ENCODE measurements at regions not wholly inside any gene's neighbourhood (a gene's known extent, or its start where the extent isn't known, plus 50 kb on each side); places are given as distances from the start of the nearest gene placed in this dataset.
"Not testable (repeated sequence)": the region's sequence is repeated elsewhere in the genome, so short reads cannot be mapped to it uniquely, and the experiment has no call there.

- TF ChIP-seq POLR2AphosphoS5 (IDR thresholded peaks at IDR 0.05; ENCODE audit: low read depth, low read length); CTCF (IDR thresholded peaks at IDR 0.05 in 2 of 3, conservative IDR thresholded peaks at IDR 0.05 in 1 of 3; ENCODE audit: borderline replicate concordance in 1 of 3, insufficient read depth in 1 of 3, low read depth in 2 of 3, low read length in 2 of 3); ATF3 (IDR thresholded peaks at IDR 0.05); POLR2A (IDR thresholded peaks at IDR 0.05; ENCODE audit: borderline replicate concordance, extremely low read depth, insufficient read depth, insufficient read length); REST (IDR thresholded peaks at IDR 0.05; ENCODE audit: low read depth); SP1 (IDR thresholded peaks at IDR 0.05; ENCODE audit: low read depth): not testable (repeated sequence)
Observed at GRCh38 chr9:36500931-36501330, 71.8 kb upstream of the MELK start.

Measured in HCT116 (cell line).